ENCODE measurements at regions not wholly inside any gene's neighbourhood (a gene's known extent, or its start where the extent isn't known, plus 50 kb on each side); places are given as distances from the start of the nearest gene placed in this dataset.

DNA sequence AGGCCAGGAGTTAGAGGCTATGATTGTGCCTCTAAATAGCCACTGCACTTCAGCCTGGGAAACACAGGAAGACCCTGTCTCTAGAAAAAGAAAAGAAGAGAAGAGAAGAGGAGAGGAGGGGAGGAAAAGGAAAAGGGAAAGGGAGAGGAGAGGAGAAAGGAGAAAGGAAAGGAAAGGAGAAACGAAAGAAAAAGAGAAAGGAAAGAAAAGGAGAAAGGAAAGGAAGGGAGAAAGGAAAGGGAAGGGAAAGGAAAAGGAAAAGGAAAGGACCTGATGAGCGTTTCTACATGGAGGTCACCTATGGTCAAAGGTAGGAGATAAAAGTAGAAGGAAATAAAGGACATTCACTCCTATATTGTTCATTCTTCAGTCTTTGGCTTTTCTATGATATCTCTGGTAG, 109.1 kb upstream of the TRPC4 start:
- TF ChIP-seq EZH2phosphoT487 (IDR thresholded peaks at IDR 0.05; ENCODE audit: borderline replicate concordance, low read length) (no peak), CTCF (conservative IDR thresholded peaks at IDR 0.05; ENCODE audit: low read depth, low read length) (no peak), EZH2 (IDR thresholded peaks at IDR 0.05; ENCODE audit: low read length, unreplicated experiment) (no peak)

Measured in PC-3 (cell line).